Suppressor macrophage (primary cell): ENCODE measurements at regions not wholly inside any gene's neighbourhood (a gene's known extent, or its start where the extent isn't known, plus 50 kb on each side); places are given as distances from the start of the nearest gene placed in this dataset.
A peak's percentile ranks its signal among the peaks of the same experiment; 100 is the strongest.
"Not testable (repeated sequence)": the region's sequence is repeated elsewhere in the genome, so short reads cannot be mapped to it uniquely, and the experiment has no call there.

Experiments used
- DNase-seq, 4 experiments: peaks; one replicate each; pipeline ENCODE4 v3.0.0-alpha.2; 2020 to 2022

DNA sequence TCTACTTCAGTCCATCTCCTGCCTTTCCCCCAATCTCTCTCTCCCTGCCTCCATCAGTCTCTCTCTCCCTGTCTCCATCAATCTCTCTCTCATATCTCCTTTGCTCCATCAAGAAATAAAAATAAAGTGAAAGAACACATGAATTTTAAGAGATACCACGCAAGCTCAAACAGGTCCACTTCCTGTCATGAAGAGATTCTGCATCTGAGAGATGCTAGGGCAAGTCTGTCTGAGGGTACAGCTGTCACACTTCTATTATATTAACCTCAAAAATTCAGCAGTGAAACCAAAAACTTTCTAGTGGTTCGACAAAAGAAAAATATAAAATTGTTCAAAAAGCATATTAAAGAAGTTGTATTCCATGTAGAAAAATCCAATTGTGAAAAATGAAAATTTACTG is 296.8 kb upstream of the RSPO3 start:
- DNase-seq: no peak

- DNase-seq: no peak
These were observed 294.2 kb upstream of the RSPO3 start for GRCh38 chr6:126824226-126824625.

DNA sequence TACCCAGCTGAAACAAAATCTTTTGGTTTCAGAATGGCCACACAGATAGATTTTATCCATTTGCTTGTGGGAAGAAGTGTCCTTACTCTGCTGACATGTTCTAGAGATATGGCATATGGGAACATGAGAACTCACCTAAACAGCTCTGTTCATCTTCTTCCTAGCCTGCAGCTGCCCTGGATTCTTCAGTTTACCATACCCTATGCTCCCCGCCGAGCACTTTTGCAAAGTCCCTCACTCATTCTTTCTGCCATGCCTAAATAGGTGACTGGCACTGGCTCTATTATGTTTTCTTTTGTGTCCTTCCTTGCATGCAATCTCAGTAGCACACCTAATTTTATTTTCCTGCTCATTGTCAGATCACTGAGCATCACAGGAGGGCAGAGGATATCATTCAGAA is 293.7 kb upstream of the RSPO3 start:
- no peak for DNase-seq

- DNase-seq: no peak
These were observed 292.2 kb upstream of the RSPO3 start for GRCh38 chr6:126826166-126826714.

DNA sequence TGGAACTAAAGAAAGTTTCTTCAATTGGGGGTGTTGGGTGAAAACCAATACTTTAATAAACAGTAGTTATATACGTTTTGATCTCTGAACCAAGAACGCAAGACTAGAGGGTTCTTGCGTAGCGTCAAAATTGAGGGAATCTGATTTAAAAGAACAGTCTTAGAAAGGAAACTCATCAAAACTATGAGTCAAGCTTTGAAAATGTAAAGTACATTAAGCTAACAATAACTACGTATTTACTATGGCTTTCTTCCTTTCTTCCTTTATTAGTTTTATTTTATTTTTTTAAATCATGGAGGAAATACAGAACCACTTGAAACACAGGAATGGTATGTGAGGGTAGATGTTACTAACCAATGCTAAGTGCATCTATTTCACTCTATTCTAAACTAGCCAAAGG is 287.0 kb upstream of the RSPO3 start:
- no peak for DNase-seq

- no peak for DNase-seq
These were observed 275.7 kb upstream of the RSPO3 start for GRCh38 chr6:126842769-126843168.

GRCh38 chr6:126848119-126848518 is 270.4 kb upstream of the RSPO3 start:
- no peak for DNase-seq

DNA sequence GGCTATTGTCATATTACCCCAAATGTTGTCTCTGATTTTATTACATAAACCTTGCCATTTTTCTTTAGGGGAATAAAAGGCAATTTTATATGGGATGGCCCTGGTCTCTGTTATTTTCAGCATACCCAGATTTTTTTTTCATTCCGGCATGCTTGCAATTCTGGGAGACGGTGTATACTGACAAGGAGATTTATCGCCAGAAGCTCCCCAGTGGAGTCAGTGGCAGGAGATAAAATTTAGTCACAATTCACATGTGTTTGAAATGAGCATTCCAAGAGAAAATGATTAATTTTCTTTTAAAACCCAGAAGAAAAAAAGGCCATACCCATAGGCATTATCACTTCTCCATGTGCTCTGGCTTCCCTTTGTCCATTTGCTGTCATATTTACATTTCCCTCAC is 250.8 kb upstream of the RSPO3 start:
- DNase-seq: no peak

DNA sequence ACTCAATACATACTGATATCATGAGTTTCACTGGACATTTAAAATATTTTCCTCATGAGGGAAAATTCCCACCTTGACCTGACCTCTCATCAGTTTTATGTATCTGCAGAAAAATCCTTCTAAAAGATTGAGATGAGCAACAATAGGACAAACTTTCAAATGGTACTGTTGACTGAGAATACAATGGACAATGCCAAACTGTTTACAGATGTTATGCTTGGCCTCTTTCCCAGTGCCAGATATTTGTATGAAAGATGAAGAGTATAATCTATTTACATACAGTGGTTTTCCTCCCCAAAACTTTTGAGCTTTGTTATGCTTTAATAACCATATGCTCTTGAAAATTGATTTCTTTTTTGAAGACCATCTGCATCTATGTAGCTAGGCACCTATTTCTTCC is 245.1 kb upstream of the RSPO3 start:
- no peak for DNase-seq

DNA sequence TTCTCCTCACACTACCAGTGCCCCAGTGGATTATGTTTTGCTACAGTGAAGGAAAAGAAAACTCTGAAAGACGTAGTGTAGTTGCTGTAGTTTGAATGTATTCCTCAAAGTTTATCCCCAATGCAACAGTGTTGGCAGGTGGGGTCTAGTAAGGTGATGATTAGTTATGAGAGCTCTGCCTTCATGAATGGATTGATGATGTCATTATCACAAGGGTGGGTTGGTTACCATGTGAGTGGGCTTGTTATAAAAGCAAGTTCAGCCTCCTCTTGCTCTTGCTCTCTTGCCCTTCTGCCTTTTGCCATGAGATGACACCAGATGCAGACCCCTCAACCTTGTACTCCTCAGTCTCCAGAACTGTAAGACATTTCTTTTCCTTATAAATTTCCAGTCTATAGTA is 244.7 kb upstream of the RSPO3 start:
- no peak for DNase-seq

GRCh38 chr6:126876446-126876845 is 242.0 kb upstream of the RSPO3 start:
- DNase-seq: no peak

DNA sequence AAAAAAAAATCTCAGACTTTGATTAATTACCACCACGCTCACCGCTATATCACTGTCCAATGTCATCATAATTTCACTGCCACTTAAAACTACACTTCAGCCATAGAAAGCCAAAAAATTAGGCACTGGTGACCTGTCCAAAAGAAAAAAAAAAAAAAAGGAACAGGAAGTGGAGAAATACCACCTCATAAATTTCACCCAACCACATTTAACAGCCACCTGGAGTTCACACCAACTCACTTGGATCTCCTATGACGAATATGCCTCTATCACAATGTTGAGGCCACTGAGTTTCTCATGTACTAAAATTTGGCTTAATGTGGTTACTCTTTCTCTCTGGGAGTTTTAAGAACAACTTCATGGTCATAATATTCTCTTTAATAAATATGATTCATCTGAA is 237.5 kb upstream of the RSPO3 start:
- no peak for DNase-seq

DNA sequence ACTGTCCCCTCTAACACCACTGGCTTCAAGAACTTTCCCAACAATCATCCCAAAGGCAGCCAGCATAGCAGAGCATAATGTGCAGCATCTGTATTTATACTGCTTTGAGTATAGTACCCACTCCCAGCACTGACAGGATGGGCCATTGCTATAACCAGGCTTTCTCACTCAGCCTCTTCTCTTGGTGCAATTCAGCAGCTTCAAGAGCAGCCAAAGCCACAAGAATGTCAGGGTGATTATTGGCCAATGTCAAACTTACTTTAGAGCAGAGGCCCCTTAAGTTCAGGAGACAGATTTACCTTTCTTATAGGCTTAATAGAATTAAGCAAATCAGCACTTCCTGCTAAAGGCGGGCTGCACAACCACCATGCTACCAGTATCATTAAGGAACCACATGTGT is 232.4 kb upstream of the RSPO3 start:
- DNase-seq: no peak

DNA sequence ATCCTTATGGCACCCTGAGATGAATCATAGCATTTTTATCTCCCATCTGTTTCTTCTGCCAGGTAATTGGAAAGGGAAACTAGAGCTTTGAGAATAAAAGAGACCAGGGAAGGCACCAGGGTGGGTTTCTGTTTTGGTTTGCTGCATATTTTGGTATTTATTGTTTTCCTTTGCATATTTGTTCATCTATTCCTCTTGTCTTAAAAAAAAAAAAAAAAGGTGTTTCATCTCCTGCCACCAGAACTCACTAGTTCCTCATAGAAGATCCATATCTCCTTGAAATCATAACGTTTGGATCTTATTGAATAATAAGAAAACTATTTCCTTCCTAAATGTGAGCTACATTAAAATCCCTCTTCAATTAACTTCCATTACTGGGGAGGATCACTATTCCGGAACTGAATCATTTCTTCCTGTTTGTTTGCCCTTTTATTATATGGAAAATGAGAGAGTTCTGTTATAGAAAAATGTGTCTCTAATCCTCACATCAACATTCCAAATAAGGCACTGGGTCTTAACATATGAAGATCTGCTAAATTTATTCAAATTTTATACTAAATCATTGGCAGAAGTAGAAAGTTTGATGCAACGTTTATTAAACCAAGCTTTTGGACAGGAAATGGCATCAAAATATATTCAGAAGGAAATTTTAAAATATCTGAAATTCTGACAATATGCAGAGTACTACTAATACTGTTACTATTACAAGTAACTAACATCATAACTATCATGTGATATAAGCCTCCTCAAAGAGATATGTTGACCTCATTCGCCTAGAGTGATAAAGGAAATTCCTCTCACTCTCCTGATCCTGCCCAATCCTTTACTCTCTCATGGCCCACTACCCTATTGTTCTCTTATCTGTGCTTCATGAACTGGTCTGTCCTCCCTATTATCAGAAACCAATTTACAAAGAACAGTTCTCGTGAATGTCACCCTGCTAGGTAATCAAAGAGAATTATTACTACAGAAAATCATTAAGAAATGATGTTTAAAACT is 229.4 kb upstream of the RSPO3 start:
- no peak for DNase-seq

DNA sequence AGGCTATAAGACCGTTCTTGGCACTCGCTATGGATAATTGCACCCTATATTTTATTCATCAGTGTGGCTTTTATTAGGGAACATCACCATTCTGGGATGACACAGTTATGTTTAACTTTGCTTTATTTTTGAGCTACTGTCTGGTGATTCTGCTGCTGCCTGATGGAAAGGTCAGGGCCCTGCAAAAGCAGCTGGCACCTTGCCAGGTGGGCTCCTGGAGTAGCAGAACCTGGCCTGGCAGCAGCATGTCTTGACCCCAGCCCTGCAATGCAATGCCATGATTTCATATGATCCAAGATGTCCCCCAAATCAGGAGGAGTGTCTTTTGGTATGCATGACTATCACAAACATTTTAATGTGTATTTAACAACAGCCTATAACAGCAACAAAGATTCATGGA is 228.4 kb upstream of the RSPO3 start:
- DNase-seq: no peak

GRCh38 chr6:126891158-126891557 is 227.3 kb upstream of the RSPO3 start:
- DNase-seq: no peak

DNA sequence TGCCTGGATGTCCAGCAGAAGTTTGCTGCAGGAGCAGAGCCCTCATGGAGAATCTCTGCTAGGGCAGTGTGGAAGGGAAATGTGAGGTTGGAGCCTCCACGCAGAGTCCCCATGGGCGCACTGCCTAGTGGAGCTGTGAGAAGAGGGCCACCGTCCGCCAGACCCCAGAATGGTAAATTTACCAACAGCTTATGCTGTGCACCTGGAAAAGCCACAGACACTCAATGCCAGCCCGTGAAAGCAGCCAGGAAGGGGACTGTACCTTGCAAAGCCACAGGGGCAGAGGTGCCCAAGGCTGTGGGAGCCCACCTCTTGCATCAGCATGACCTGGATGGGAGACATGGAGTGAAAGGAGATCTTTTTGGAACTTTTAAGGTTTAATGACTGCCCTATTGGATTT is 225.6 kb upstream of the RSPO3 start:
- DNase-seq: not testable (repeated sequence)

DNA sequence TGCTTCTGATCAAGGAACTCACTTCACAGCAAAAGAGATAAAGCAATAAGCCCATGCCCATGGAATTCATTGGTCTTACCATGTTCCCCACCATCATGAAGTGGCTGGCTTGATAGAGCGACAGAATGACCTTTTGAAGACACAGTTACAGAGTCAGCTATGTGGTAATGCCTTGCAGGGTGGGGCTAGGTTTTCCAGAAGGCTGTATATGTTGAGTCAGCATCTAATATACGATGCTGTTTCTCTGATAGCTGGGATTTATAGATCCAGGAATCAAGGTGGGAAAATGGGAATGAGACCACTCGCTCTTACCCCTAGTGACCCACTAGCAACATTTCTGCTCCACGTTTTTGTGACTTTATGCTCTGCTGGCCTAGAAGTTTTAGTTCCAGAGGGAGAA is 220.7 kb upstream of the RSPO3 start:
- DNase-seq: no peak

DNA sequence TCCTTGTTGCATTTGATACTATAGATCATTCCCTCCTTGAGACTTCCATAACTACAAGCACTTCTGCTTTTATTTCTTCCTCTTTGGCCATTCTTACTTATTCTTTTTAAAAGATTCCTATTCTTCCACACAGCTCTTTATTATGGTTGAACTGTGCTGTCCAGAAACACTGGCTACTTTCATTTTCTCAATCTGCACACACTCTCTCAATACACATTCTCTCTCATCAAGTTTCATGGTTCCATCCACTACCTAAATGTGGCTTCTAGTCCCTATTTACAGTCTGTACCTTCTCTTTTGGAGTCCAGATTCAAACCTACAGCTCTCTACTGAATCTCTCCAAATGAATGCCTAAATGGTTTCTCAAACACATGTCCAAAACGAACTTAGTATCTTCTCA is 214.3 kb upstream of the RSPO3 start:
- no peak for DNase-seq

- no peak for DNase-seq
These were observed 212.6 kb upstream of the RSPO3 start for GRCh38 chr6:126905917-126906316.

DNA sequence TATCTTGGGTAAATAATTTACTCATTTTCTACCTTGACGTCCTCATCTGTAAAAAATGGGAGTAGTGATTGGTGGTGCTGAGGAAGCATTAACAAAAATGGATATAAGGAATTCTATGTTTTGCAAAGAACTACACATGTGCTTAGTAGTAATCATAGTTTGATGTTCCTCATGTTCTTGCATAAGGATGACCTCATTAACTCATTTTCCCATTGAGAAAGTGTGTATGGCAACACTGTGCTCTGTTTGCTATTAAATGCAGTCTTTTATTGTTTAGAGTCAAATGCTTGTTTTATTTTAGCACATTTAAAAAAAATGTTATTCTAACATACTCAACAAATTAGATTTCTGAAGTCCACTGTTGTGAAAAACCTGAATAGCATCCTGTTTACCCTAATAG is 211.2 kb upstream of the RSPO3 start:
- DNase-seq: peak in 1 of 4 experiments; percentile 3

GRCh38 chr6:126907996-126908395 is 210.5 kb upstream of the RSPO3 start:
- no peak for DNase-seq

DNA sequence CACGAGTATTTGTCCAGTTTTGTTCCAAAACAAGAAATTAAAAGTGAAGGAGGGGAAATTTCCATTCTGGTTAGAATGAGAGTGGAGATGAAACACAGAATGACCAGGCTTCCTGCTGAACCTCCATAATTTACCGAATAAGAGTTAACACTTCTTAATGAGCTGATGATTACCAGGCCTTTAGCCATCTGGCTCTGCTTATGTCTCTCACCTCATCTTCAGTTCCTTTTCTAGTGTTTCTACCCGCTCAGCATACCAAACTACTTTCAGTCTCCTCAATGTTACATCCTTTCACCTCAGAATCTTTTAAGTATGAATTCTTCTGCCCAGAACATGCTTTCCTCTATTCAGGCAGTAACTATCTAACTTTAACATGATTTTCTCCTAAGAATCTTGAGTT is 209.0 kb upstream of the RSPO3 start:
- DNase-seq: no peak

DNA sequence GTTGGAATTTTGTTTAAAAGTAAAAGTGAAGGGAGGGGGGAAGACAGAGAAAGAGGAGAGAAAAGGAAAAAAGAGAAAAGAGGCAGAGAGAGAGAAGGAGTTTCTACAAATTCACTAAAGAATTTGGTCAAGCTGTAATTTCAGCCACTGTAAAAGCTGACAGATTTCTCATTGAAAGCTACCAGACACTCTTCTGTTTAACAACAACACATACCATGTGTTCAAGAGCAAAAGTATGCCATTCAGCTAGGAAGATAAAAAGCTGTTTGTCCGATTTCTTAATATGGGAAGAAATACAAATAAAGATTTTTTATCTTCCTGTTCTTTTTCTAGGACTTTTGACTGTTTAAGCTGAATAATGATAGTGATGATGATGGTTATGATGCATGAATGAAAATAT is 204.8 kb upstream of the RSPO3 start:
- DNase-seq: no peak
